ENCODE measurements at regions not wholly inside any gene's neighbourhood (a gene's known extent, or its start where the extent isn't known, plus 50 kb on each side); places are given as distances from the start of the nearest gene placed in this dataset.
"Not testable (repeated sequence)": the region's sequence is repeated elsewhere in the genome, so short reads cannot be mapped to it uniquely, and the experiment has no call there.

GRCh38 chr2:242103093-242103492 lies 233.6 kb downstream of the RTP5 start:
- TF ChIP-seq CTCF (IDR thresholded peaks at IDR 0.05 in 2 of 3, conservative IDR thresholded peaks at IDR 0.05 in 1 of 3; ENCODE audit: borderline replicate concordance in 1 of 3, insufficient read depth in 1 of 3, low read depth in 2 of 3, low read length in 2 of 3); ELF1 (IDR thresholded peaks at IDR 0.05; ENCODE audit: borderline replicate concordance, low read depth); SIN3A (IDR thresholded peaks at IDR 0.05; ENCODE audit: low read depth); POLR2A (IDR thresholded peaks at IDR 0.05; ENCODE audit: borderline replicate concordance, extremely low read depth, insufficient read depth, insufficient read length); SRF (IDR thresholded peaks at IDR 0.05; ENCODE audit: low read depth); SP1 (IDR thresholded peaks at IDR 0.05; ENCODE audit: low read depth); EZH2 (IDR thresholded peaks at IDR 0.05); JUND (IDR thresholded peaks at IDR 0.05): not testable (repeated sequence)
